GM21825 (cell line): ENCODE measurements at regions not wholly inside any gene's neighbourhood (a gene's known extent, or its start where the extent isn't known, plus 50 kb on each side); places are given as distances from the start of the nearest gene placed in this dataset.
A peak's percentile ranks its signal among the peaks of the same experiment; 100 is the strongest.
"Not testable (repeated sequence)": the region's sequence is repeated elsewhere in the genome, so short reads cannot be mapped to it uniquely, and the experiment has no call there.

Experiments used
- ATAC-seq: cut with Tn5 transposase; IDR thresholded peaks from one replicate; pipeline ENCODE4 v1.9.1; 2021; ENCODE audit warnings: mild to moderate bottlenecking, moderate library complexity; ENCODE audit not compliant: unreplicated experiment

DNA sequence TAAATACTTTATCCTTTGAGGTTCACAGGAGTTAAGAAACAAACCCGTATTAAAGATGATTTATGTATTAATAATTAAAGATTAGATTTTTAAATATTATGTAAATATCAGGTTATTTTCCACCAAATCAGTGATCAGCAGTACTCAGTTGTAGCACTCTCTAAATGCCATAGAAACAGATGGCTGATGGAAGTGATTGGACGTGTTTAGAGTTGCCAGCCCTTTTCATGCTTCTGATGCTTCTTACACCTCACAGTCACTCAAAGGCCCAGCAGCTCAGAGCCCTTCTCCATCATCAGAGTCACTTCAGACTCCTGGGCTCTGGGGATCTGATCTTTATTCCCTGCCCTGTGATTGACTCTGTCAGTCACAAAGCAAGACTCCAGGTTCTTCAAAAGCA lies 170.1 kb upstream of the PGRMC2 start:
- ATAC-seq = no peak

- no peak for ATAC-seq
Observed at GRCh38 chr4:128456171-128456570, 168.6 kb upstream of the PGRMC2 start.

- no peak for ATAC-seq
Observed at GRCh38 chr4:128455480-128455879, 167.9 kb upstream of the PGRMC2 start.

GRCh38 chr4:128454881-128455280 lies 167.3 kb upstream of the PGRMC2 start:
- no peak for ATAC-seq

- peak; percentile 99 for ATAC-seq
Observed at GRCh38 chr4:128454281-128454871, 166.8 kb upstream of the PGRMC2 start.

DNA sequence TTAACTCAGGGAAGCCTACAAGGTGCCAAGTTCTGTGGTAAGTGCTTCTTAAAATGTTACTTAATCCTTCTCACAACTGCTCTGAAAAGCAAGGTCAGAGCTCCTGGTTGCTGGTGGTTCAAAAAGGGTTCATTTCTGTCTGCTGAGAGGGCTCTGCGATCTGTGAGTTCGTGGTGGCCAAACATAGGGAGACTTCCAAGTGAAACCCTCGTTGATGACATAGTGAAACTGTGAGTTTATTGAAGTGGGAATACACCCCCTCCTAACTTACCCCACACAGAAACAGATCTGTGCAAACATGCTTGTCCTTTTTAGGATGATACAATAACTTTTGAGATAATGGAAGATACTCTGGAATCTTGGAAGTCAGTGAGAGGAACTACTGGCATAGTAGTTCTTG lies 164.8 kb upstream of the PGRMC2 start:
- ATAC-seq = no peak

DNA sequence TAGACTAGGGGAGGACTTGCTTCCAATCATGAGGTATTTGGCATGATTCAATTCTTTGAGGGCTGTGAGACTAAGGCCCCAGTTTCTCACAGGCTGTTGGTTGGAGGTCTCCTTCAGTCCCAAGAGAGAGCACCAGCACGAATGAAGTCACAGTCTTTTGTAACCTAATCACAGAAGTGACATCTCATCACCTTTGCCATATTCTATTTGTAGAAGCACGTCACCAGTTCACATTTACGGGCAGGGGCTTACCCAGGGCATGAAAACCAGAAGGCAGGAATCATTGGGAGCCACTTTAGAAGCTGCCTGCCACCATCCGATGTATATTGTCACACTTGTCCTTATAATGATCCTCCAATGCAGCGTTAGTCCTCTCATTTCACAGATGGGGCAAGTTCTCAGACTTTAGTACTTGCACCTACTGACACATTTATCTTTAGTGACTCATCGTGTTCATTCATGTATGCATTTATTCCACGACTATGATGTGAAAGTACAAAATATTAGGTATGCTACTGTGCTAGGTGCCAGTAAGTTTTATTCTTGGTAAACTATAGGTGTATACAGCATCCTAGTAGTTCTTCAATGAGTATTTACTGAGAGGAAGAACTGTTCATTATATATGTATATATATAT lies 163.8 kb upstream of the PGRMC2 start:
- no peak for ATAC-seq

DNA sequence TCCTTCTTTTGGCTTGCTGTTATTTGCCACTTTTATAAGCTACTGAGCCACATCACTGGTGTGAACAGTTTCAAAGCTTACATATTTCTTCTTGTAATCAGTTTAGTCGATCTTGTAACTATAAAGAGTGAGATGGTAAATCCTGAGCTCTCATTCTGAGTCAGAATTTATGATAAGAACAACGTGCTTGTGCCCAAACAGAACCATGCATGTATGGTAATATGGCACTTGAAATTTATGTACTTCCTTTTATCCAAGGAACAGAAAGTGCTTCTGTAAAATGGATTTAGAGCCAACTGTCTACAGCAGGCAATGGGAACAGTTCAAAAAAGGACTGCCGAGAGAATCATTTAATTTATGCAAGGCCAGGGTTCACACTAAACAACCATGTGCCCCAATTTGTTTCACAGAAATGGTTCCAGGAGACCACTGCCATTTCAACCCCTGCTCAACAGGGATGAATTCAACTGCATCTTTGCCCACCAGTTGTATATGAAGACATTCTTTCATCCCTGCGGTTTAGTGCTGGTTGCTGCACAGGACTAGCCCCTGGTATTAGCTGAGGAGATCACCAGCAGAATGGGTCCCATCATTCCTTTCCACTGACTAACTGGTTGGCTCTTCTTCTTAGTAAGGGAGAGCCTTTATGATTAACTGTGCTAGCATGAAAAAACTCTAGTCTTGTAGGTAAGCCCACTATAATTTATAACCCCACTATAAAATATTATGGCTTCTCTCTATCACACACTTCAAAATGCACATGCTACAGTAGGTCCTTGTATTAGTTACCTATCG lies 162.9 kb upstream of the PGRMC2 start:
- no peak for ATAC-seq

DNA sequence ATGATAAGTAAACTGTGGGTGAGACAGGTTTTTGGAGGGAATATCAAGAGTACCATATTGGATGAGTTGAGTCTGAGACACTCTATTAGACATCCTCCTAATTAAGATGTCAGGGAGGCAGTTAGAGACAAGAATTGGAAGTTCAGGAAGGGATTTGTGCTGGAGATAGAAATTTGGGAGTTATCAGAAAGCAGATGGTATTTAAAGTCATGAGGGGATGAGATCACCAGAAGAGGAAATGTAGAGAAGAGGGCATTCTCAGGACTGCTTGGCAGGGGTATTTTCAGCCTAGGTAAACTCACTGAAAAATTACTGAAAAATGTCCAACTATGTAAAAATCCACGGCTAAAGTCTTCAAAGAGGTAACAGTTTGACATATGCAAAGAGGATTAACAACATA lies 161.6 kb upstream of the PGRMC2 start:
- no peak for ATAC-seq

- ATAC-seq = no peak
Observed at GRCh38 chr4:128444544-128445302, 157.1 kb upstream of the PGRMC2 start.

- no peak for ATAC-seq
Observed at GRCh38 chr4:128440923-128441322, 153.3 kb upstream of the PGRMC2 start.

DNA sequence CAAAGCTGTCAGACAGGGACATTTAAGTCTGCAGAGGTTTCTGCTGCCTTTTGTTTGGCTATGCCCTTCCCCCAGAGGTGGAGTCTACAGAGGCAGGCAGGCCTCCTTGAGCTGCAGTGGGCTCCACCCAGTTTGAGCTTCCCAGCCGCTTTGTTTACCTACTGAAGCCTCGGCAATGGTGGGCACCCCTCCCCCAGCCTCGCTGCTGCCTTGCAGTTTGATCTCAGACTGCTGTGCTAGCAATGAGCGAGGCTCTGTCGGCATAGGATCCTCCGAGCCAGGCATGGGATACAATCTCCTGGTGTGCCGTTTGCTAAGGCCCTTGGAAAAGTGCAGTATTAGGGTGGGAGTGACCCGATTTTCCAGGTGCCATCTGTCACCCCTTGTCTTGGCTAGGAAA lies 149.4 kb upstream of the PGRMC2 start:
- not testable (repeated sequence) for ATAC-seq

- ATAC-seq = not testable (repeated sequence)
Observed at GRCh38 chr4:128429023-128429613, 141.5 kb upstream of the PGRMC2 start.

DNA sequence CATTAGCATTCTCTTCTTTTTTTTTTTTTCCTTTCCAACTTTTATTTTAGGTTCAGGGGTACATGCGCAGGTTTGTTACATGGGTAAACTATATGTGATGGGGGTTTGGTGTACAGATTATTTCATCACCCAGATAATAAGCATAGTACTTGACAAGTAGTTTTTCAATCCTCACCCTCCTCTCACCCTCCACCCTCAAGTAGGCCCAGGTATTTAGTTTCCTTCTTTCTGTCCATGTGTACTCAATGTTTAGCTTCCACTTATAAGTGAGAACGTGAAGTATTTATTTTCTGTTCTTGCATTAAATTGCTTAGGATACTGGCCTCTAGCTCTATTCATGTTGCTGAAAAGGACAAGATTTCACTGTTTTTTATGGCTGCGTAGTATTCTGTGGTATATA lies 140.8 kb upstream of the PGRMC2 start:
- no peak for ATAC-seq

GRCh38 chr4:128427832-128428366 lies 140.3 kb upstream of the PGRMC2 start:
- no peak for ATAC-seq

GRCh38 chr4:128424527-128425497 lies 137.2 kb upstream of the PGRMC2 start:
- no peak for ATAC-seq

- not testable (repeated sequence) for ATAC-seq
Observed at GRCh38 chr4:128422296-128422695, 134.7 kb upstream of the PGRMC2 start.

DNA sequence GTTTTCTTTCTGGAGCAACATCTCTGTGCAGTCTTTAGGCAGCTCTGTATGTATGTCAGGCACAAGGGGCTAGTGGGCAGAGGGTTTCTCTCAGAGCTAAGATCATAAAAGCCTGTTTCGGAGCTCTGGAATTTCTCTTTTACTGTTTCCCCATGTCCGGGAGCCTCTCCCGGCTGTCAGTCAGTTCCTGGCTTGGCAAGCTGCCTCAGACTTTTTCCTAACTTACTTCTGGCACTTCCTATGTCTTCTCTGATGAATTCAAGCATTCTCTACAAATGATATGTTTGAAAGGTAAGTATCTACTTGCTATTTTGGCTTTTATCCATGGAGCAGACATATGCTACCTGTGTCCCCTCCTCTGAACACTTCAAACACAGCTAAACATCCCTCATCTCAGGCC lies 129.3 kb upstream of the PGRMC2 start:
- no peak for ATAC-seq

- ATAC-seq = no peak
Observed at GRCh38 chr4:128410037-128410436, 122.4 kb upstream of the PGRMC2 start.

- ATAC-seq = no peak
Observed at GRCh38 chr4:128403586-128403985, 116.0 kb upstream of the PGRMC2 start.
